H9 (cell line): ENCODE measurements at regions not wholly inside any gene's neighbourhood (a gene's known extent, or its start where the extent isn't known, plus 50 kb on each side); places are given as distances from the start of the nearest gene placed in this dataset.

ENCODE experiments used
- DNase-seq: peaks from one replicate; pipeline ENCODE4 v3.0.0-alpha.2; 2017
- H2AFZ ChIP-seq: one replicate; pipeline ENCODE4 v1.6.1; 2013; ENCODE audit warnings: mild to moderate bottlenecking, low read length, control low read depth, moderate library complexity
- H2AK5ac ChIP-seq: 2 replicates; pipeline ENCODE4 v1.6.1; 2013; ENCODE audit warnings: low read length, control low read depth, mixed read lengths; ENCODE audit not compliant: insufficient read length
- H2BK120ac ChIP-seq: one replicate; pipeline ENCODE4 v1.6.1; 2013; ENCODE audit warnings: low read depth, mild to moderate bottlenecking, low read length, control low read depth, inconsistent platforms; ENCODE audit not compliant: poor library complexity, severe bottlenecking
- H2BK12ac ChIP-seq: 2 replicates; pipeline ENCODE4 v1.6.1; 2013; ENCODE audit warnings: low read length, control low read depth, mixed read lengths, low read depth; ENCODE audit not compliant: insufficient read length
- H2BK15ac ChIP-seq: 2 replicates; pipeline ENCODE4 v1.6.1; 2013; ENCODE audit warnings: low read depth, low read length, control low read depth
- H2BK20ac ChIP-seq: one replicate; pipeline ENCODE4 v1.6.1; 2013; ENCODE audit warnings: low read depth, mild to moderate bottlenecking, low read length, control low read depth, inconsistent platforms; ENCODE audit not compliant: poor library complexity, severe bottlenecking
- H2BK5ac ChIP-seq: 2 replicates; pipeline ENCODE4 v1.6.1; 2013; ENCODE audit warnings: low read length, control low read depth, mixed read lengths; ENCODE audit not compliant: insufficient read length
- H3K14ac ChIP-seq: 2 replicates; pipeline ENCODE4 v1.6.1; 2013; ENCODE audit warnings: low read length, control low read depth; ENCODE audit not compliant: insufficient read depth
- H3K18ac ChIP-seq: 2 replicates; pipeline ENCODE4 v1.6.1; 2013; ENCODE audit warnings: low read depth, mild to moderate bottlenecking, mixed read lengths, low read length, control low read depth; ENCODE audit not compliant: insufficient read length
- H3K23ac ChIP-seq: 2 replicates; pipeline ENCODE4 v1.6.1; 2013; ENCODE audit warnings: low read length, control low read depth, mixed read lengths, low read depth; ENCODE audit not compliant: insufficient read length
- H3K23me2 ChIP-seq: 2 replicates; pipeline ENCODE4 v1.6.1; 2013; ENCODE audit warnings: low read depth, mild to moderate bottlenecking, mixed read lengths, low read length, control low read depth; ENCODE audit not compliant: insufficient read length, poor library complexity, severe bottlenecking
- H3K27ac ChIP-seq: 2 replicates; pipeline ENCODE4 v1.5.1; 2013; ENCODE audit warnings: low read length, control low read depth, mixed read lengths, low read depth; ENCODE audit not compliant: insufficient read length
- H3K27me3 ChIP-seq: 2 replicates; pipeline ENCODE4 v1.6.1; 2013; ENCODE audit warnings: low read length, control low read depth, inconsistent platforms; ENCODE audit not compliant: insufficient read depth
- H3K4ac ChIP-seq: 2 replicates; pipeline ENCODE4 v1.6.1; 2013; ENCODE audit warnings: low read depth, mild to moderate bottlenecking, control low read depth, inconsistent platforms, low read length, moderate library complexity
- H3K4me1 ChIP-seq: 2 replicates; pipeline ENCODE4 v1.6.1; 2013; ENCODE audit warnings: low read length, control low read depth, inconsistent platforms; ENCODE audit not compliant: insufficient read depth
- H3K4me2 ChIP-seq: 2 replicates; pipeline ENCODE4 v1.6.1; 2013; ENCODE audit warnings: low read length, control low read depth, mixed read lengths; ENCODE audit not compliant: insufficient read length, insufficient read depth
- H3K56ac ChIP-seq: 2 replicates; pipeline ENCODE4 v1.6.1; 2013; ENCODE audit warnings: low read depth, mild to moderate bottlenecking, mixed read lengths, low read length, control low read depth; ENCODE audit not compliant: insufficient read length
- H3K79me1 ChIP-seq: 2 replicates; pipeline ENCODE4 v1.6.1; 2013; ENCODE audit warnings: low read depth, mild to moderate bottlenecking, moderate library complexity, low read length, control low read depth, inconsistent platforms; ENCODE audit not compliant: insufficient read depth, poor library complexity, severe bottlenecking
- H3K79me2 ChIP-seq: 2 replicates; pipeline ENCODE4 v1.6.1; 2013; ENCODE audit warnings: low read length, control low read depth, inconsistent platforms; ENCODE audit not compliant: insufficient read depth
- H3K9ac ChIP-seq: 2 replicates; pipeline ENCODE4 v1.6.1; 2013; ENCODE audit warnings: low read length, control low read depth, mixed read lengths; ENCODE audit not compliant: insufficient read length; ENCODE audit errors: extremely low read depth
- H3K9me3 ChIP-seq: one replicate; pipeline ENCODE4 v1.6.1; 2013; ENCODE audit warnings: low read depth, low read length, inconsistent platforms; ENCODE audit not compliant: control insufficient read depth
- H3T11ph ChIP-seq: one replicate; pipeline ENCODE4 v1.6.1; 2013; ENCODE audit warnings: mild to moderate bottlenecking, low read length, control low read depth, inconsistent platforms
- H4K20me1 ChIP-seq: one replicate; pipeline ENCODE4 v1.6.1; 2013; ENCODE audit not compliant: control insufficient read depth, insufficient read length, insufficient read depth
- H4K5ac ChIP-seq: 2 replicates; pipeline ENCODE4 v1.6.1; 2013; ENCODE audit warnings: low read depth, mild to moderate bottlenecking, mixed read lengths, low read length, control low read depth; ENCODE audit not compliant: insufficient read length
- H4K8ac ChIP-seq: replicated peaks from 2 replicates; pipeline ENCODE4 v1.6.1; 2013; ENCODE audit warnings: low read length, control low read depth, mixed read lengths, low read depth; ENCODE audit not compliant: insufficient read length
- H4K91ac ChIP-seq: 2 replicates; pipeline ENCODE4 v1.6.1; 2013; ENCODE audit warnings: low read depth, mild to moderate bottlenecking, moderate library complexity, mixed read lengths, low read length, control low read depth; ENCODE audit not compliant: insufficient read length
- H3K27ac Mint-ChIP-seq, 3 experiments: 2 replicates in 2 of 3; 3 replicates in 1 of 3; pipeline ENCODE4 v1.8.0; 2020 to 2021; ENCODE audit warnings: mixed read lengths in 3 of 3, mild to moderate bottlenecking in 1 of 3, moderate library complexity in 1 of 3
- H3K27me3 Mint-ChIP-seq: 2 replicates; pipeline ENCODE4 v1.8.0; 2021; ENCODE audit warnings: low read depth, mild to moderate bottlenecking, moderate library complexity, mixed read lengths
- H3K36me3 Mint-ChIP-seq, 3 experiments: 2 replicates in 2 of 3; 3 replicates in 1 of 3; pipeline ENCODE4 v1.8.0; 2020 to 2021; ENCODE audit warnings: low read depth in 3 of 3, mixed read lengths in 3 of 3; ENCODE audit not compliant: insufficient read depth in 1 of 3
- H3K4me1 Mint-ChIP-seq, 2 experiments: 2 replicates each; pipeline ENCODE4 v1.8.0; 2020; ENCODE audit warnings: mixed read lengths in 2 of 2
- H3K4me3 Mint-ChIP-seq, 2 experiments: 2 replicates in 1 of 2; 3 replicates in 1 of 2; pipeline ENCODE4 v1.8.0; 2020 to 2021; ENCODE audit warnings: mild to moderate bottlenecking in 2 of 2, mixed read lengths in 2 of 2, moderate library complexity in 1 of 2
- H3K9me3 Mint-ChIP-seq, 2 experiments: 2 replicates in 1 of 2; 3 replicates in 1 of 2; pipeline ENCODE4 v1.8.0; 2020; ENCODE audit warnings: mild to moderate bottlenecking in 2 of 2, mixed read lengths in 2 of 2, moderate library complexity in 1 of 2
- WGBS: extraction: QIAGEN DNeasy Blood & Tissue Kit; methylation state at CpG from one replicate; pipeline ENCODE4 v1.1.7; 2013; ENCODE audit warnings: missing lambda C conversion rate, low lambda C conversion rate, mixed read lengths; ENCODE audit not compliant: insufficient read length; ENCODE audit errors: extremely low coverage; 5-methylcytosine and 5-hydroxymethylcytosine counted together
- TF ChIP-seq, protein P1 (sequence below): fragments of 200-600 bp; sonication (generic); conservative IDR thresholded peaks from 3 replicates; pipeline ENCODE4 v1.8.0; 2021; ENCODE audit warnings: antibody characterized with exemption, mild to moderate bottlenecking

DNA sequence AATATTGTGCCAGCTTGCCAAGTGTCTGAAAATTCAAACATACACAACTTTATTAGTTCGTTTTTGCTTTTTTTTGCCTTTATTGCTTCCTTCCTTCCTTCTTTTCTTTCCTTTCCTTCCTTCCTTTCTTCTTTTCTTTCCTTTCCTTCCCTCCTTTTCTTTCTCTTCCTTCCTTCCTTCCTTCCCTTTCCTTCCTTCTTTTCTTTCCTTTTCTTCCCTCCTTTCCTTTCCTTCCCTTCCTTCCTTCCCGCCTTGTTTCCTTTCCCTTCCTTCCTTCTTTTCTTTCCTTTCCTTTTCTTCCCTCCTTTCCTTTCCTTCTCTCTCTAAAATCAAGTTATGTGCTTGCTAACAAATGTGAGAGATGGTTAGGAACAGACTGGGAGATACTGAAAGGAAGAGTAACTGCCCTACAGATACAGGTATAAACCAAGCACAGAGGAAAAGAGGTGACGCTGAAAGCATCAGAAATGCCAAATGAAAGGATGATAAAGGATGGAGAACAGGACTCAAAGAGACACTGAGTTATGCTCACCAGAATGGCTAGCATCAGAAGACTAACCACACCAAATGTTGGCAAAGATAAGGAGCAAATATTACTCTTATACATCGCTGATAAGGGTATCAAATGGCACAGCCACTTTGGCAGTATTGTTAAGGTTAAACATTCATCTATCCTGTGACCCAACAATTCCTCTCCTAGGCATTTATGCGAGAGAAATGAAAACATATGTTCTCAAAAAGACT lies 151.6 kb downstream of the MREG start:
- no peaks in the 10 kb centered on the region for H3K4me1 ChIP-seq
- no peak overlapping the region for H3K27ac Mint-ChIP-seq
- H3K9me3 ChIP-seq, result no peaks in the 10 kb centered on the region
- no peak overlapping the region for H4K5ac ChIP-seq
- no peak overlapping the region for H3K4ac ChIP-seq
- H3K79me2 ChIP-seq, result no peaks in the 10 kb centered on the region
- 0 out of 5 replicates have a peak, but pooled peaks cover 0 to 2% of the 10 kb centered on the region in 2 experiments for H3K9me3 Mint-ChIP-seq
- H3K4me2 ChIP-seq, result no peak overlapping the region
- TF ChIP-seq, protein P1, sequence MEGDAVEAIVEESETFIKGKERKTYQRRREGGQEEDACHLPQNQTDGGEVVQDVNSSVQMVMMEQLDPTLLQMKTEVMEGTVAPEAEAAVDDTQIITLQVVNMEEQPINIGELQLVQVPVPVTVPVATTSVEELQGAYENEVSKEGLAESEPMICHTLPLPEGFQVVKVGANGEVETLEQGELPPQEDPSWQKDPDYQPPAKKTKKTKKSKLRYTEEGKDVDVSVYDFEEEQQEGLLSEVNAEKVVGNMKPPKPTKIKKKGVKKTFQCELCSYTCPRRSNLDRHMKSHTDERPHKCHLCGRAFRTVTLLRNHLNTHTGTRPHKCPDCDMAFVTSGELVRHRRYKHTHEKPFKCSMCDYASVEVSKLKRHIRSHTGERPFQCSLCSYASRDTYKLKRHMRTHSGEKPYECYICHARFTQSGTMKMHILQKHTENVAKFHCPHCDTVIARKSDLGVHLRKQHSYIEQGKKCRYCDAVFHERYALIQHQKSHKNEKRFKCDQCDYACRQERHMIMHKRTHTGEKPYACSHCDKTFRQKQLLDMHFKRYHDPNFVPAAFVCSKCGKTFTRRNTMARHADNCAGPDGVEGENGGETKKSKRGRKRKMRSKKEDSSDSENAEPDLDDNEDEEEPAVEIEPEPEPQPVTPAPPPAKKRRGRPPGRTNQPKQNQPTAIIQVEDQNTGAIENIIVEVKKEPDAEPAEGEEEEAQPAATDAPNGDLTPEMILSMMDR, result no peak
- H3K4me1 Mint-ChIP-seq, result peaks cover 0 to 8% of the 10 kb centered on the region in 2 experiments; a peak in 2 of 4 replicates
- H3K18ac ChIP-seq, result no peak overlapping the region
- H2BK12ac ChIP-seq, result no peak overlapping the region
- no peaks in the 10 kb centered on the region for H3K23me2 ChIP-seq
- no peak overlapping the region for H3K23ac ChIP-seq
- no peak overlapping the region for H3T11ph ChIP-seq
- H3K14ac ChIP-seq, result no peak overlapping the region
- no peak overlapping the region for H3K27ac ChIP-seq
- H2BK120ac ChIP-seq, result no peak overlapping the region
- no peak overlapping the region for H4K8ac ChIP-seq
- no peak overlapping the region for H3K4me3 Mint-ChIP-seq
- no peak overlapping the region for H2AFZ ChIP-seq
- H4K20me1 ChIP-seq, result no peaks in the 10 kb centered on the region
- H3K9ac ChIP-seq, result no peak overlapping the region
- WGBS, result no CpG with 5 or more reads among the region's 5 CpGs
- DNase-seq, result no peak
- no peaks in the 10 kb centered on the region for H3K27me3 Mint-ChIP-seq
- H4K91ac ChIP-seq, result no peak overlapping the region
- H2BK20ac ChIP-seq, result no peak overlapping the region
- H3K36me3 Mint-ChIP-seq, result no peaks in the 10 kb centered on the region
- no peak overlapping the region for H2BK5ac ChIP-seq
- H3K27me3 ChIP-seq, result no peaks in the 10 kb centered on the region
- no peaks in the 10 kb centered on the region for H3K79me1 ChIP-seq
- no peak overlapping the region for H2BK15ac ChIP-seq
- no peak overlapping the region for H2AK5ac ChIP-seq
- H3K56ac ChIP-seq, result no peak overlapping the region
